Neural cell (in vitro differentiated cells): ENCODE measurements at regions not wholly inside any gene's neighbourhood (a gene's known extent, or its start where the extent isn't known, plus 50 kb on each side); places are given as distances from the start of the nearest gene placed in this dataset.

ENCODE experiments used
- H2AFZ ChIP-seq: fragments of 200-600, 300-800 bp; sonication (generic), shearing (Covaris generic); 2 replicates; pipeline ENCODE4 v1.6.0; 2014; ENCODE audit warnings: low read depth, mild to moderate bottlenecking, antibody characterized with exemption, low read length, moderate library complexity
- H3F3A ChIP-seq: fragments of 200-600 bp; shearing (Covaris generic); 2 replicates; pipeline ENCODE4 v1.6.1; 2016; ENCODE audit warnings: mild to moderate bottlenecking, moderate library complexity, mixed read lengths, antibody characterized with exemption, low read length; ENCODE audit not compliant: insufficient read depth, poor library complexity, severe bottlenecking
- H3K27ac ChIP-seq: fragments of 200-600, 300-800 bp; sonication (generic), shearing (Covaris generic); 2 replicates; pipeline ENCODE4 v1.5.1; 2014; ENCODE audit warnings: mild to moderate bottlenecking, low read length, moderate library complexity
- H3K27me3 ChIP-seq: fragments of 300-800, 200-600 bp; sonication (generic), shearing (Covaris generic); 2 replicates; pipeline ENCODE4 v1.6.0; 2014; ENCODE audit warnings: mild to moderate bottlenecking, low read depth, low read length, moderate library complexity; ENCODE audit not compliant: insufficient read depth
- H3K36me3 ChIP-seq: fragments of 300-800, 200-600 bp; sonication (generic), shearing (Covaris generic); 2 replicates; pipeline ENCODE4 v1.5.1; 2014; ENCODE audit warnings: mild to moderate bottlenecking, antibody characterized with exemption, low read length, moderate library complexity; ENCODE audit not compliant: insufficient read depth
- H3K4me2 ChIP-seq: fragments of 300-800, 200-600 bp; sonication (generic), shearing (Covaris generic); 2 replicates; pipeline ENCODE4 v1.6.0; 2014; ENCODE audit warnings: mild to moderate bottlenecking, low read length
- H3K4me3 ChIP-seq: fragments of 300-800, 200-600 bp; sonication (generic), shearing (Covaris generic); 2 replicates; pipeline ENCODE4 v1.5.1; 2014; ENCODE audit warnings: mild to moderate bottlenecking, low read length, moderate library complexity
- H3K79me2 ChIP-seq: fragments of 200-600 bp; shearing (Covaris generic); replicated peaks from 2 replicates; pipeline ENCODE4 v1.6.0; 2014; ENCODE audit warnings: mild to moderate bottlenecking, low read length, moderate library complexity; ENCODE audit not compliant: insufficient read depth
- H3K9ac ChIP-seq: fragments of 300-800, 200-600 bp; sonication (generic), shearing (Covaris generic); 2 replicates; pipeline ENCODE4 v1.6.1; 2016; ENCODE audit warnings: mild to moderate bottlenecking, low read length, mixed read lengths
- H3K9me2 ChIP-seq: fragments of 200-600 bp; shearing (Covaris generic); 2 replicates; pipeline ENCODE4 v1.6.1; 2016; ENCODE audit warnings: mild to moderate bottlenecking, low read length, mixed read lengths; ENCODE audit not compliant: insufficient read depth
- H3K9me3 ChIP-seq: fragments of 200-600, 300-800 bp; sonication (generic), shearing (Covaris generic); 2 replicates; pipeline ENCODE4 v1.6.1; 2016; ENCODE audit warnings: mild to moderate bottlenecking, mixed run types, low read length, moderate library complexity, mixed read lengths
- H4K20me1 ChIP-seq: fragments of 200-600 bp; shearing (Covaris generic); 2 replicates; pipeline ENCODE4 v1.6.1; 2016; ENCODE audit warnings: mild to moderate bottlenecking, mixed run types; ENCODE audit not compliant: insufficient read depth
- CTCF ChIP-seq: fragments of 450-650 bp; IDR thresholded peaks from 2 replicates; pipeline ENCODE4 v1.5.1; 2014; ENCODE audit warnings: antibody characterized with exemption, mild to moderate bottlenecking, moderate library complexity; ENCODE audit not compliant: poor library complexity, severe bottlenecking
- EP300 ChIP-seq: fragments of 450-650 bp; conservative IDR thresholded peaks from 2 replicates; pipeline ENCODE4 v1.6.1; 2014; ENCODE audit warnings: antibody characterized with exemption, mild to moderate bottlenecking, moderate library complexity; ENCODE audit not compliant: poor library complexity, severe bottlenecking
- EZH2 ChIP-seq: fragments of 200-600, 300-800 bp; shearing (Covaris generic), sonication (generic); IDR thresholded peaks from 2 replicates; pipeline ENCODE4 v1.6.1; 2014; ENCODE audit warnings: antibody characterized with exemption, low read length, borderline replicate concordance, mild to moderate bottlenecking; ENCODE audit not compliant: insufficient read depth, poor library complexity, severe bottlenecking
- MXI1 ChIP-seq: fragments of 450-650 bp; conservative IDR thresholded peaks from 2 replicates; pipeline ENCODE4 v1.6.1; 2014; ENCODE audit warnings: antibody characterized with exemption, mild to moderate bottlenecking; ENCODE audit not compliant: poor library complexity, severe bottlenecking
- POLR2AphosphoS5 ChIP-seq: IDR thresholded peaks from 2 replicates; pipeline ENCODE4 v1.6.1; 2012
- RAD21 ChIP-seq: fragments of 450-650 bp; conservative IDR thresholded peaks from 2 replicates; pipeline ENCODE4 v1.6.1; 2014; ENCODE audit warnings: antibody characterized with exemption, mild to moderate bottlenecking, moderate library complexity
- REST ChIP-seq: IDR thresholded peaks from 2 replicates; pipeline ENCODE4 v1.6.1; 2012; ENCODE audit warnings: borderline replicate concordance
- SMC3 ChIP-seq: fragments of 450-650 bp; conservative IDR thresholded peaks from 2 replicates; pipeline ENCODE4 v1.6.1; 2014; ENCODE audit warnings: antibody characterized with exemption, mild to moderate bottlenecking, moderate library complexity; ENCODE audit not compliant: poor library complexity
- TAF1 ChIP-seq: IDR thresholded peaks from 2 replicates; pipeline ENCODE4 v1.6.1; 2012; ENCODE audit warnings: low read depth

GRCh38 chr1:96034006-96034405 lies 687.6 kb upstream of the PTBP2 start:
- H3K4me2 ChIP-seq, result no peak overlapping the region
- H2AFZ ChIP-seq, result no peak overlapping the region
- no peak overlapping the region for H3K4me3 ChIP-seq
- H3K9me2 ChIP-seq, result no peaks in the 10 kb centered on the region
- H3K79me2 ChIP-seq, result no peaks in the 10 kb centered on the region
- H3K27ac ChIP-seq, result no peak overlapping the region
- no peak overlapping the region for H3K9ac ChIP-seq
- no peaks in the 10 kb centered on the region for H3K27me3 ChIP-seq
- H3K9me3 ChIP-seq, result no peaks in the 10 kb centered on the region
- no peaks in the 10 kb centered on the region for H3F3A ChIP-seq
- H3K36me3 ChIP-seq, result no peaks in the 10 kb centered on the region
- TF ChIP-seq CTCF (no peak), TAF1 (no peak), POLR2AphosphoS5 (no peak)
- H4K20me1 ChIP-seq, result no peaks in the 10 kb centered on the region

- Histone ChIP-seq H3F3A (no peaks in the 10 kb centered on the region), H3K4me3 (no peak overlapping the region), H3K9me3 (no peaks in the 10 kb centered on the region), H3K9me2 (no peaks in the 10 kb centered on the region), H3K36me3 (no peaks in the 10 kb centered on the region), H3K27me3 (no peaks in the 10 kb centered on the region), H3K27ac (no peak overlapping the region), H2AFZ (no peak overlapping the region), H4K20me1 (no peaks in the 10 kb centered on the region), H3K4me2 (no peak overlapping the region), H3K79me2 (no peaks in the 10 kb centered on the region), H3K9ac (no peak overlapping the region)
- TF ChIP-seq REST, result no peak
- TF ChIP-seq CTCF, result no peak
These were observed 684.8 kb upstream of the PTBP2 start for GRCh38 chr1:96036763-96037162.

GRCh38 chr1:96038636-96039035 lies 682.9 kb upstream of the PTBP2 start:
- H3K36me3 ChIP-seq, result no peaks in the 10 kb centered on the region
- H3K27me3 ChIP-seq, result no peaks in the 10 kb centered on the region
- no peaks in the 10 kb centered on the region for H3K9me3 ChIP-seq
- no peak overlapping the region for H3K27ac ChIP-seq
- H3K4me2 ChIP-seq, result no peak overlapping the region
- H3F3A ChIP-seq, result no peaks in the 10 kb centered on the region
- no peak for TF ChIP-seq SMC3
- no peak for TF ChIP-seq EP300
- no peak for TF ChIP-seq TAF1
- TF ChIP-seq POLR2AphosphoS5, result no peak
- TF ChIP-seq EZH2, result no peak
- no peak for TF ChIP-seq MXI1
- TF ChIP-seq CTCF, result no peak
- no peak for TF ChIP-seq RAD21
- TF ChIP-seq REST, result no peak
- H3K79me2 ChIP-seq, result no peaks in the 10 kb centered on the region
- H2AFZ ChIP-seq, result no peak overlapping the region
- H3K9ac ChIP-seq, result no peak overlapping the region
- H3K9me2 ChIP-seq, result no peaks in the 10 kb centered on the region
- H4K20me1 ChIP-seq, result no peaks in the 10 kb centered on the region
- H3K4me3 ChIP-seq, result no peak overlapping the region
